Stimulated activated CD4-positive, alpha-beta T cell treated with anti-CD3 and anti-CD28 coated beads, Interleukin-4, amount 100 ng/mL, for 24 hours (primary cell): ENCODE measurements at regions not wholly inside any gene's neighbourhood (a gene's known extent, or its start where the extent isn't known, plus 50 kb on each side); places are given as distances from the start of the nearest gene placed in this dataset.
"Not testable (repeated sequence)": the region's sequence is repeated elsewhere in the genome, so short reads cannot be mapped to it uniquely, and the experiment has no call there.

ENCODE experiments used
- DNase-seq: peaks from one replicate; pipeline ENCODE4 v3.0.0-alpha.2; 2020

DNA sequence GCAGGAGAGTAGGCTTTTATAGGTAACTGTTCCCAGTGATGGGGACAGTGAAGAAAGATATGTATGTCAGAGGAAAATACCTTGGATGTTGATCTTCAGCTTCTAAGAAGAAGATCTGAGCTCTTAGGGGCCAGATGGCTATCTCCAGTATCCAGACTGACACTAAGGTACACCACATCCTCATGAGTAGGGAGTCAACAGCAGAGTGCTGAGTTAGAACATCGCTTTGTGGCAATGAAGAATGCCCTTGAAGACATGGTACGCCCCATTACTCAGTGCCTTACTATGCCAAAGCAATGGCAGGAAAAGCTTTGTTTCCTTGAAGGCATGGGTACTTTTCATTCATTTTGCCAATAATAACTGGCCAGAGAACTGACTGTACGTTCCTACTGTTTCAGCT lies 263.7 kb downstream of the CEMIP2 start:
- DNase-seq = no peak

DNA sequence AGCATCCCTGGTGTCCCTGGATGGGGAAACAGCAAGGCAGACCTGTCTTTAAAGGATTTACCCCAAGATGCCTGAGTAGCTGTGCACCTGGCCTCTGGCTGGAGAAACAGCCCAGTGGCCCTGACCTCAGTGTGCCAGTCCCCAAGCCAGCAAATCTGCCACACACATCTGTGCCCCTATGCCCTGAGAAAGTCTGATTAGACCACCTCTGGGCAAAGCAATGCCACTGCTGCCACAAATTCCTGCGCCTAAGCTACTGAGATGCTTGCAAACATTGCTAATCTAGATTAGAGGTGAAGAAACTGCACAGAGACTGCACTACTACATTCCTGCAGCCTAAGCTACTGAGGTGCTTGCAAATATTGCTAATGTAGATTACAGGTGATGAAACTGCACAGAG lies 269.6 kb downstream of the CEMIP2 start:
- DNase-seq = no peak

DNA sequence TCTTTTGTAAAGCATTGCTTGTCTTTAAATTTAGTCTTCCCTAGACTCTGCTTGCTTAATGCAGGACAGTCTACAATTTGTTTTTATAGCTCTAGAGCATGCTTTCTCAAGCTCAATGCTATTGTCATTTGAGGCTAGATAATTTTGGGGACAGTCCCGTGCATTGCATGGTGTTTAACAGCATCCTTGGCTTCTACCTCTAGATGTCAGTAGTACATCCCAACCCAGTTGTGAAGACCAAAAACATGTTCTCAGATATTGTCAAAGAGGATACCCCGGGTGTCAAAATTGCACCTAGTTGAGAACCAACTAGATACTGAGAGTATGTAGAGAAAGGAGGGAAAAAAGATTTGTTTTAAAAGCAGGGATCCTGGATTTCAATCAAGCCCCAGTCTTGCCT lies 277.5 kb downstream of the CEMIP2 start:
- no peak for DNase-seq

DNA sequence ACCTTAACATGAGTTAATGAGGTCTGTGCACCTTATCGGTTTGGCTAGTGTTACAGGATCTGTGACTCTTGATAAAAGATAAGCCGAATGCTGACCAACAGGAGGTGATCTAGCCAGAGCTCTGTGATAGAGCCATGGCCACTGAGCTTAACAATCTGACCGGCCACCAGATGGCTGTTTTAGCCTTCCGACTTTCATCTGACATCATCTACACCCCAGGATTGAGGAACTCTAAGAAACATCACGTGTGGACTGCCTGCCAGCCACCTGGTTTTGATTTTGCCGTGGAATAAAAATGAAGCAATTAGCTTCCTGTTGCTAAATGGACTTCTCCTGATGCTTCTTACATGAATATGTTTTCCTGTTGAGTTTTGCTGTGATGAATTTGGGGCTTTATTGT lies 281.3 kb downstream of the CEMIP2 start:
- no peak for DNase-seq

DNA sequence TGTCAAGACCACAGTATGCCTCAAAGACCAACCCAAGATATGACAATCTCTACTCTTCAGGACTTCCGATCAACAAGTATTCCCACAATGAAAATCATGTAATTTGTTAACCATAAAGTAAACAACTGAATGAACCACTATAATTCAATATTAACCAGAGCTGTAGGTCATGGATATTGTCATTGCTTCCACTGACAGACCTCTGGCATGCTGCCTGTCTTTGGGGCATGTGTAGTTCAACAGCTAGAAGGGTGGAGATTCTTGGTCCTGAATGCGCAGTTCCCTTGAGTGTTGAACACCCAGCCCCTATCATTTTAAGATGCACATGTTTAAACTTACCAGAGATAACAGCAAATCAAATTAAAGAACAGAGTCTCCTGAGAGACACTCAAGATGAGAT lies 283.0 kb downstream of the CEMIP2 start:
- DNase-seq = no peak

DNA sequence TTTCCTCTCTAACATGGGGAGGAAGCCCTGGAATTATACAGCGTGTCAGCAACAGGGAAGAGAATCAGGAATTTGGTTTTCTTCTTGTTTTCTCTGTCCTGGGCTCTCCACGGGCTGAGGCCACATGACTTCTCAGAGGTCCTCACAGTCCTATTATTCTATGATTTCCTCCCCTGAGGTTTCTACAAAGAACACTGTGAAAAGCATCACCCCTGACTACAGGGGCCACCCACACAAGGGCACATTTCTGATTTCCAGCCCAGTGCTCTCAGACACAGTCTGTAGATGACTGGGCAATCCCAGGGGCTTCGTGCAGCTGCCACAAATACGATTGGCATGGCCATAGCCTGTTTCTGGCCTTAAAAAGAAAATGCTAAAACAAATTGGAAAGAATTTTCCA lies 284.9 kb downstream of the CEMIP2 start:
- no peak for DNase-seq

DNA sequence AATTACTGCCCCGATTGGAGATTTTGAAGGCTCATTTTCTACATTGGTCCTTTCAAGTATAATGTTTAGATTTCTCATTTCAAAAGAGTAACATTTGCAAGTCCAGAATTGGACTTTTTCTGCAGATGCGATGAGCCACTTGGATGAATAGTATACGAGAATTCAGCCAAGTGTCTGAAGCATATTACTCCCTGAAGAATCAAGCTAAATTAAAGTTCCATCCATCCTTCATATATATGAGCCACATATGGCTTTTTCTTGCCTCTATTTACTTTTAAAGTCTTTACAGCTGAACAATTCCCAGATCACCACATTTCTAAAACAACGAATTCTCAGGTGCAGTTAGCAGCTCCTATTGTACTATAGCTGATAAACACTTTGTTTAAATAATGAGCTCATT lies 288.7 kb downstream of the CEMIP2 start:
- DNase-seq = no peak

DNA sequence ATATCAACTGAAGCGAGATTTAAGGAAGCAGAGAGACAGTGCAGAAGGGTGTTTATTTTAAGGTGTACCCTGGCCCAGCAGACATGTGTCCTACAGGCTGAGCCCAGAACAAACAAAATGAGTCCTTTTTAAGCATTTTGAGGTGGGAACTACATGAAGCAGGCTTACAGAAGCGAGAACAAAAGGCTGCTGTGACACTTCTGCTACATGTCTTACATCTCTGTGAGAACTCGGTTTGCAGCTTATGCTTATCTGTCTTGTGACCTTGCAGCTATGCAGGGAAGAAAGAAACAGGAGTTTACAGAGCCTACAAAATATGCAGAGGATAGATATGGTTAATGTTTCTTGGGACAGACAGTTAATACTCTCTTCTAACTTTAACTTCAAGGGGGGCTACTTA lies 295.9 kb downstream of the CEMIP2 start:
- DNase-seq = no peak

DNA sequence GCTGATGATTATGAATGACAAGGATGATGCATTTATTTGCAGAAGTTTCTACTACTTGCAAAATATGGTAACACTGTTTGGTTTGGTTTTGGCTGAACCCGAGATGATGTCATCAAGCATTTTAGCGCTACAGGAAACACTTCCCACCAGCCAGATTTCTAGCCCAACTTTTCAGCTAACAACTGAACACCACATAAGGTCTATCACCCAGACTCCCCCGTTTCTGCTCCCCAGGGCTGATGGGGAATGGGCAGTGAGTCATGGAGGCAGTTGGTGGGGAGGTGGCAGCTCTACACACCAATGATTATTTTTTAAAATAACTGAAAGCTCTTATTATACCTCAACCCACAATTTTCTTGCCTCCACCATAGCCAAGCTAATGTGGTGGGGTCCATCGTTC lies 302.9 kb downstream of the CEMIP2 start:
- no peak for DNase-seq

DNA sequence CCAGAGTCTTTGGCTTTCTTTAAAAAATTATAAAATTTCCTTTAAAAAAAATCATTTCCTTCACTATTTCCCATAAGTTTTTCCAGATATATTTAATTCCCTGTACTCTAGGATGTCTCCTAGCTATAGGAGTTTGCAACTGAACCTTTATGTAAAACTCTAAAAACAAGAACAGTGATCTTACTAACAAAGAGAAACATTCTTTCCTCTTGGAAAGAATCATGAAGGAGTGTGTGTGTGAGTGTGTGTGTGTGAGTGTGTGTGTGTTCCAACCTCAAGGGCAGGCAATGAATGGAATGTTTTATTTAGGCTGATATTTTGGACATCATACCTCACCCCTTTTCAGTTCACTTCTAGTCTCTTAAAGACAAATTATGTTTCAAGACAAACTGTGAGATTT lies 309.2 kb downstream of the CEMIP2 start:
- DNase-seq = no peak

DNA sequence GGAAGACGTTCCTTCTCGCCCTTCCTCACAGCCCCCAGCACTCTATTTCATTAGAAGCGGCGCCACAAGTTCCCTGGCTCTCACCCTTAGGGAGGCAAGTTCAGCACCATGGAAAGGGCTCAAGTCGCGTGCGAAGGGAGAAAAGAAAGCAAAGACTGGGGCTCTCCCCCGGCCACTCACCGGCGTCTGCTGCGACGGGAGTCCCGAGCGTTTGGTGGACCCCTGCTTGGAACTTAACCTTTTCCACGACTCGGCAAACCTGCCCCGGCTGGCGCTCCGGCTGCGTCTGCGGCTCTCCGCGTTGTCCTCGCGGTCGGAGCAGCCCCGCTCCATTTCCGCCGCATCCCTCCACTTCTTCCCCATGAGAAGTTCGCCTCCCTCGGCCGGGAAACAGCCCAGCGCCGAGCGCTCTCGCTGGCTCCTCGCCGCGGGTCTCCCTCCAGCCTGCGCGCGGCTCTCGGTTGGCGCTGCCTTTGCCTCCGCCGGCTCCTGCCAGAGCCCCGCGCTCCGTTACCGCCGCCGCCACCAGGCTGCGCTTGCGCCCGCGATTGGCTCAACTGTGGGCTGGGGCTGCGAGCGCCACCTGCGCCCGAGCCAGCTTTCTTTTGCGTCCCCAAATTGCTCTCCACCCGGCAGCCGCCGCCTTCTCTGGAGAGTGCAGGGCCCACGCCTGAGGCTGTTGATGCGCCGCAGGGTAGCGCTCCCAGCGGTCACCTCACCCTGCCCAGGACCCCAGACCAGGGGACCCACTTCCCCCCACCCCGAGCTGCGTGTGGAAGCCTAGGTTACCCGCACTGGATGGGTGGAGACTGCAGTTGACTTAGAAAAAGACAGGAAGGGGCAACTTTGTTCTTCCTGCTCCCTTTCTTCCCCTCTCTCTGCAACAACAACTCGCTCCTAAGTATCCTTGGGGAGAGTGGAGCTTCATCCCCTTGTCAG lies 321.6 kb downstream of the CEMIP2 start:
- peak; percentile 12 for DNase-seq

DNA sequence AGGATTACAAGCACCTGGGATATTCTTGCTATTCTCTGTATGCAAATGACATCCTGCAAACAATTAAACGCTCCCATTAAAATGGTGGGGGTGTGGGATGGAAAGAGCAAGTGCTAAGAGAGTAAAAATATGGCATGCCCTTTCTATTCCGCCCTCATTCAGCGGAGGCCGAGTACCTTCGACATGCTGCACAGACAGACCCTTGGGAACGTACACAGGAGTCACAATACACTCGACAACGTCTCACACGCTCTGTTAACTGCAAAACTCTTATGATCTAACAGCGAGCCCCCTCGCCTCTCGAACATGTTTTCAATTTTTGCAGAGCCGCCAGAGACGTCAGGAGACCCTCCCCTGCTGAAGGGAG lies 322.2 kb downstream of the CEMIP2 start:
- no peak for DNase-seq

DNA sequence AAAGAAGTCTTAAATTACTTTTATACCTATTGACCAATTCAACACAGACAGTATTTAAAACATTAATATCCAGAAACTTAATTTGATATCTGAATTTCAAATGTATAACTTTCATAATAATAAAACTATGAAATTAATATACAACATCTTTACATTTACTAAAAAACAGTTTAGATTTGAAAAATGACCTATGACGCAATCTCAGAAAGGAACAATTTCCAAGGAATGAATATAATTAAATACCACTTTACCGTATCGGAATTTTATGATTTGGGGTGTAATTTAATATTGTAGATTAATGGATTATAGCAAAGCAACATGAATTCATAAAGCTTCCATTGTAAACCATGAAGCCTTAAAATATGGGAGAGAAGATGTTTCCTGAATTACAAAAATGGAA lies 321.5 kb upstream of the TRPM3 start:
- no peak for DNase-seq

DNA sequence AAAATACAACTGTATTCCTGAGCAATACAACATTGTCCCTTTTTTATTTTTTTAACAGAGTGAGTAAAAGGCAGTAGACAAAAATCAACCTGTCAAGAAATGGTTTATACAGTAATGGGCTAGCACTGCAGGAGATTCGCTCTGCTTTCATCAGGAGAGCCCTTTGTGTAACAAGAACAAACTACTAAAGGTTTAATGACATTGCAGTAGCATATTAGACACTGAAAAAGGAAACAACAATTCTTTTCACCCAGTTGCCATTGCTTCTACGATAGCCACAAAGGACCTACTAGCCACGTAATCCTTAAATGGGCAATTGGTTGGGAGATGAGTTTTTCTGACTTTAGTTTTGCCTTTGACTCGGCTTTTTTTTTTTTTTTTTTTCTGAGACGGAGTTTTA lies 319.8 kb upstream of the TRPM3 start:
- no peak for DNase-seq

DNA sequence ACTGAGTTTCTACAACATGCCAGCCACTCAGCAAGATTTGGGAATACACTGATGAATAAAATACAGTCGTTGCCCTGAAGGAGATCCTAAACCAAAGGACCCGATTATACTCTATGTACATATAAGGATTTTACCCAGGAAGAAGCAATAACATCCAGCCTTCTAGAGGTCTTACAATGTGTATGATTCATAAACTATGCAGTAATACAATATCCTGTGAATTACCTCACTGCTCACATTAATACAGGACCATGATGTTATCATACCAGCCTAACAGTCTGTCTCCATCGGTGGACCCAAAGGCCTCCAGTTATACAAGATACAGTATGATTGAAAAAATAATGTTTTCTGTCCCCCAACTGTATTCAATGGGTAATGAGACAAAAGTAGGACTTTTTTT lies 310.5 kb upstream of the TRPM3 start:
- no peak for DNase-seq

DNA sequence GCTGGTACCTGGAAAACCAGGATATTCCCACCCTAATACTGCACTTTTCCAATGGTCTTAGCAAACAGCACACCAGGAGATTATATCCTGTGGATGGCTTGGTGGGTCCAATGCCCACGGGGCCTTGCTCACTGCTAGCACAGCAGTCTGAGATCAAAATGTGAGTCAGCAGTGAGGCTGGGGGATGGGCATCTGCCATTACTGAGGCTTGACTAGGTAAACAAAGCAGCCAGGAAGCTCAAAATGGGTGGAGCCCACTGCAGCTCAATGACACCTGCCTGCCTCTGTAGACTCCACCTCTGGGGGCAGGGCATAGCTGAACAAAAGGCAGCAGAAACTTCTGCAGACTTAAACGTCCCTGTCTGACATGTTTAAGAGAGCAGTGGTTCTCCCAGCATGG lies 285.9 kb upstream of the TRPM3 start:
- DNase-seq = not testable (repeated sequence)

DNA sequence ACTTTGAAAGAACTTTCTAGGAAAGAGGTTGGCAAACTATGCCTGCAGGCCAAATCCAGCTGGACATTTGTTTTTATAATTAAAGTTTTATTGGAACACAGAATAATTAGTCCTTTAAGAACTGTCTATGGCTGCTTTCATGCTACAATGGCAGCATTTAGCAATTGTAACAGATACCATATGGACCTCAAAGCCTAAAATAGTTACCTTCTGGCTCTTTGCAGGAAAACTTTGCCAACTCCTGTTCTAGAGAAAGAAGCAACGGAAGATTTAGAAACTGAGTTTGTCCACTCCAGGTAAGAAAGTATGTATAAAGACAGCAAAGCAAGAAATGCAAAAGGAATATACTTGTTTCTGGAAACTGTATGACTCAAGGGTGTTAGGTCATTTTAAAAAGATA lies 281.7 kb upstream of the TRPM3 start:
- no peak for DNase-seq

DNA sequence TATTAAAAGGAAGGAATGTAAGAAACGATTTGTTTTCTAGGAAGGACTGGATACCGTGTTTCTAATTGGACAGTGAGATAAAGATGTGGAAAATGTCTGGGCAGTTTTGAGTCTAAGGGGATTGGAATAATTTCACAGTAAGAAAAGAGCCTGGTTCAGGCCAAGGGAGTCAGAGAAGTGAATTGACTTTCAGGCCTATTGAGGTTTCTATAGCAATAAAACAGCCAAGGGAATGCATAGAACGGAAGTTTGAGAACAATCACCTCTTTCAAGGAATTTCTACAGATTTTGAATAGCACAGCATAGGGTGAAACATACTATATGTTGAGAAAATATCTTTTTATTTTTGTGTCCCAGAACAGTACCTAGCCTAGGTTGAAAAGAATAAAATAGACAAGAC lies 271.6 kb upstream of the TRPM3 start:
- no peak for DNase-seq

DNA sequence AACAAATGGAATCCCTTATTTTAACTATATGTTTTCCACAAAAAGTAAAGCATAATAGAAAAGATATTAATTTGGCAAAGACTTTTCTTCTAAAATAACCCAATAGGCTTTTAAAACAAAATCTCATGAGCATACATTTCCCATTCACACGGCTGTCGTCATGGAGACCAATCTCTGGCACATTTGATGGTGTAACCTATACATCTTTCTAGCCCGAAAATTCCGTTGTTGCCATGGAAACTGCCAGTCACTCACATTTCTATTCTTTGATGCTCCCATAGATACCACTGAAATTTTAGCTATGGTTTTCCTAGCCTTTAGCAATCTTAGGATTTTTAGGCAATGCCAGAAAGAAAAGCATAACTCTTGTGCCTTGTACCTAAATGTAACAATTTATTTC lies 262.9 kb upstream of the TRPM3 start:
- DNase-seq = no peak

DNA sequence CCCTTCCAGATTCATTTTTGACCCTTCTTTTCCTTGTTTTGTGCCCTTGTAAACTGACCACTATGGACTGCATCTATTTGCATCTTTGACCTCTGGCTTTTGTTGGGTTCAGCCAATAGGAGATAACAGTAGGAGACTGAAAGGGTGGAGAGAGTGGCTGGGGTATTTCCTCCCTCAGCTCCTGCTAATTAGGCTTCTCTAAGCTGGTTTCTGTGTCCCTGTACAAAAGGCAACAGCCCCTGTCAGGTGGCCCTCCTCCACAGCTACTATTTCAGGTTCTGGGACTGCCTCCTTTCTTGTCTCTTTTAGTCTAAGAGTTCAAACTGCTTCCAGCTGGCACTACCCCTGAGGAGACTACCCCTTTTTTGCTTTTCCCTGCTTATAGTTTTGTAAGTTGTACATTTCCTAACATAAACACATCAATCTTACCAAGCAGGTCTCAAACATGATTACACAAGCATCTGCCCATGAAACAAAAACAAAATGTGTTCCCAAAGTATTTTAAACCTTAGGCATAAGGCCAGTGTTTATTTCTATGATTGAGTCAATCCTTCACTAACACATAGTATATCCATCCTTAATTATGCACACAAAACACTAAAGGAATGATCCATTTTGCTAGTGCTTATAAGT lies 262.0 kb upstream of the TRPM3 start:
- no peak for DNase-seq

DNA sequence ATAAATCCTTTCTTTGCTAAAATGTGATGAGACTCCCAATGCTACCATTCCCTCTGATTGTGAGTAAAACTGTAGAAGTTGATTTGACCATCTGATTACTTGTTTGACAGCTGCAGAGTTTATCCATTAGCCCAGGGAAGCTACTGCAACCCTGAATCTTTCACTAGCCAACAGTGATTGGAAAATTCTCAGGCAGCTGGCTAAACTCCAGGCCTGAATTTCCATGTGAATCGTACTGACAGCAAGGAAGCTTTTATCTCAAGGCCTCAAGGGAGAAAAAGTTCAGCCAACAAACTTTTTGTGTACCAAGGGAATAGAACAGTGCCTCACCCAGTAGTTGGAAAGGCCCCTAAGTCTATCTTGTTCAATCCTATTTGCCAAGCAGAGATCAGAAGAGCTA lies 246.7 kb upstream of the TRPM3 start:
- DNase-seq = no peak

DNA sequence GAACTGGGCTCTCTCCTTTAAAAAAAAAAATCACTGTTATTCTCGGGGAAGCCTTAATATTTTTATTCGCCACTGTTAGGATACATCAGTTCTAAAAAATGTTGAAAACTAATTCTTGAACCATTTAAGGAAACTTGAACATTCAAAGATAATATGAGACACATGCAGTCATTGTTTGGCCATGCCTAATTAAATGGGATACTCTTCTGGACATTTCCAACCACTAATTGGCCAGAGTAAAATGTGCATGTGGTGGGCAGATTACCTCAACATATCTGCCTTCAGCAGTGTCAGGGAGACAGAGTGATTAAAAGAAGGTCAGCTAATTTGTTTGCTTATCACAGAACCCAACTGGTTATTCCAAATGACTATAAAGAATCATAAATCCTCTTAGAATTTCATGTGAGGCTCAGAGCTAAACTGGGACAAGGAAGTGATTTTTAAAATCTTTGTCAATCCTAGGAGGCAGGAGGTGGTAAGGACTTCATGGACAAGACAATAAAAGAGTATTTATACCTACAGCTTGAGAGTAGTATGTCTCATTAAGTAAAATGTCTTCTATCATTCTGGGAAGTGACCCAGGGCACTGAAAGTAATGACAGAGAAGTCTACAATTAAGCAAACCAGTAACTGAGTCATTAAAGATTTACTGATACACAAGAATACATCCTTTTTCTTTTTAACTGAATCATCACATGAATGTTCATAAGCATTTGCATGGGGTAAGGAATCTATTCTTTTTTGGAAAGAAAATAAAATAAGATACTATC lies 242.9 kb upstream of the TRPM3 start:
- no peak for DNase-seq

DNA sequence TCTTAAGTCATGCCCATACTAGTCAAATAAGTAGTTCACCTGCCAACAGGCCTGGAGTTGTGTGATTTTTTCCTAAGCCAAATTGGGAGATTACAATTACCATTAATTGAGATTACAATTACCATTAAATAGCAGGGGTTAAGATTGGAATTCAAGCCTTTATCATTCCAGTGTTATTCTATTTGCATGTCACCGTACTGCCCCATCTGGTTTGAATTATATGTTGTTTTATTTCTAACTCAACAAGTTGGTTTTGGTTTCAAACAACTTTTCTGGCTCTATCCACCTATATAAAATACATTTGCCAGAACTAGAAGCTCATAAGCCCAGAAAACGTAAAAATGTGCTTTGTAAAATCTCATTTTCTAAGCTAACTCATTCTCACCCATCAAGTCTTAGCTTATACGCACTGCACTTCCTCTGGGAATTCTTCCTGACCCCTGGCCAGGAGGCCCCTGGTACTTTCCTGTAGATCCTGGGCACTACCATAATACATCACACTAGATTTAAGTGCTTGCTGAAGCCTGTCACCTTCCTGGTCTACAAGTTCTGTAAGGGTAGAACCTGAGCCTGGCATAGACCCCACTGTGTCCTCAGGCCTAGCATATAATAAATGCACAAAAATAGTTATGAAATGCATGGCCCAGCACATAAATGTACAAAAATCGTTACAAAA lies 242.0 kb upstream of the TRPM3 start:
- no peak for DNase-seq
